ENCODE measurements at regions not wholly inside any gene's neighbourhood (a gene's known extent, or its start where the extent isn't known, plus 50 kb on each side); places are given as distances from the start of the nearest gene placed in this dataset.

DNA sequence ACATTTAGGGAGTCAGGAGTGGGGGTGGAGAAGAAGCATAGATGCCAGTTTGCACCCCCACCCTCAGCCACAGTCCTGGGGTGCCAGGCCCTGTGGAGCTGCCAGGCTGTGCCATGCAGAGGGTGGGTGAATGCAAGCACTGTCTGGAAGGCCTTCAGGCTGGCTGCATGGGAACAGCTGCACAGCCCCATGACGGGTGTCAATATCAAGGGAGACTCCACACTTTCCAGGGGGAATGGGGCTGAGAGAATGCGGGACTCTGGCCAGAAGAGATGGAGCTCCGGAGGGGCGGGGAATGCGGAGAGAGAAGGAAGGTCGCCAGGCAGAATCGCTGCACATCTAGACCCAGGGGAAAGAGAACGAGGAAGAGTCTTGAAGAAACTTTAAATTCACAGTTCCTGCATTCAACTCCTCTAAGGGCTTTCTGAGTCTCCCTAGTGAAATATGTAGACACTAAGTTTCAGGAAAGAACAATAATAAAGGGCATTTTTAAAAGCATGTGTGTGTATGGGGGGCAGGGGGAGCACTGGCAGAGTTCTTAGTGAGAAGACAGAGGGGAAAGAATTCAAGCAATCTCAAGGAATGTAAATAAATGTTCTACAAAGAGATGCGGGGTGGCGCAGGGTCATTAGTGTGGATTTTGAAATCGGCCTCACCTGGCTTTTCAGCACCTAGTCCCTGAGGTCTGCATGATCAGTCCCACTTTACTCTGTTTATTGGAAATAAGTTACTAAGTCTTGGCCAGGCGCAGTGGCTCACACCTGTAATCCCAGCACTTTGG lies 59.1 kb downstream of the BOD1 start:
- no peak for DNase-seq

DNA sequence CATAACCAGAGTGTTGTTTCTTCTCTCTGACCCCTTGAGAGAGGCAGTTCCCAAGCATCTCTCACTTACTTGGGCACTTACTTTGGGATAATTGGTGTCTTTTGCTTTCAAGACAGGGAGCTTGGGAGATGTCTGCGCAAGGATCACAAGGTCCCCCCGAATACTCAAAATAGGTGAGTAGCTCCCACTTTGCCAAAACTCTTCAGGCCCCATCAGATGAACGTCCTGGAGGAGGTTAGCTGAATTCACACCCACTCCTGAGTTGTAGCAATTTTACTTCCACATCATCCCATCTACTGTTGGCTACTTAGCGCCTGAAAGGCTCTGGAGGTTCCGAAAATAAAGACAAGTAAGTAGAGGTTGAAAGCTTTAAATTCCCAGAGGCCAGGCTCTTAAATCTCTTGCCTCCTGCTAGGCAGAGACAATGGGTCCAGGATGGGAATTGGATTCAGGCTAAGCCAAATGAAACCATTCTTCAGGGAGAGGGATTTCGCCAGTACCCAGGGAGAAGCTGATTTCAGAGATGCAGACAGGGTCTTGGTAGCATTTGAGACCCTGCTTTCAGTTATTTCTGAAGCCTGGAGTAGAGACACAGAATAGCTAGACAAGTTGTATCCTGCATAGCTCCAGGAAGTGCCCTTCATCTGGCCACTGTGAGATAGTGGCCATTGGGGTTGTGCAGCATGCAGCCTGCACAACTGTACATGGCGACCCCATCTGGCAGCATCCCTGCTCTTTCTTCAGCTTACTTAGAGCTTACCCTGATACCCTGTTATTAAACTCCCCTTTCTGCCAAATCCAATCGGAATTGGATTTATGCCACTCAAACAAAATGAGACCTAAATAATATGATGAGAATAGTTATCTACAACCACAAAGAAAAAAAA lies 60.1 kb downstream of the BOD1 start:
- no peak for DNase-seq

DNA sequence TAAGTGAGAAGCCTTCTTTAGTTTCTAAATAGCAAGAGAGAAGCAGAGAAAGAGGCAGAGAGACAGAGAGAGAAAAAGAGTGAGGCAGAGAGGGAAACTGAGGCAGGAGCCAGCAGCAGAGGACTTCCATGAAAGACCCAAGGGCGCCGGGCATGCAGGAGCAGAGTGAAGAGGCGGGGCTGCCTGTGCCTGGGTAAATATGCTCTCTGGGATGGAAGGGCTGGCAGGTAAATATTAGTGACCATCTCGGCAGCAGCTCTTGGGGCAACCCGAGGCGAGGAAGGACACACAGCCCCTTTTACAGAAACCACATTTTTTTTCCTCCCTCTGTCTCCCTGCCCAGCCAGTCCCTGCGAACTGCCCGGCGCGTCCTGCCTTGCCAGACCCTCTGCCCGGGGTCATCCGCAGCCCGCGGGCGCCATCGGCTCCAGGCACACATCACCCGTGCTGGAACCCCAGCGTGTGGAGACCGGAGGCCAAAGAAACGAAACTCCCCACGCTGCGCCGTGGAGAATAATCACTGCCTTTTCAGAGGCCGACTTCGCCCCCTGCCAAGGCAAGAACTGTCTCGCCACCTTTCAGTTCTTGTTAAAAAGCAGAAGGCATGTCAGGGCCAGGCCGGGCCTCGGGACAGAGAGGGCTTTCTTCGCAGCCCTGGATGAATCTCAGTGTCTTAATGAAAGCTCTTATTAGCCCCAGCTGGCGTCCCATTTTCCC lies 61.3 kb downstream of the BOD1 start:
- no peak for DNase-seq

DNA sequence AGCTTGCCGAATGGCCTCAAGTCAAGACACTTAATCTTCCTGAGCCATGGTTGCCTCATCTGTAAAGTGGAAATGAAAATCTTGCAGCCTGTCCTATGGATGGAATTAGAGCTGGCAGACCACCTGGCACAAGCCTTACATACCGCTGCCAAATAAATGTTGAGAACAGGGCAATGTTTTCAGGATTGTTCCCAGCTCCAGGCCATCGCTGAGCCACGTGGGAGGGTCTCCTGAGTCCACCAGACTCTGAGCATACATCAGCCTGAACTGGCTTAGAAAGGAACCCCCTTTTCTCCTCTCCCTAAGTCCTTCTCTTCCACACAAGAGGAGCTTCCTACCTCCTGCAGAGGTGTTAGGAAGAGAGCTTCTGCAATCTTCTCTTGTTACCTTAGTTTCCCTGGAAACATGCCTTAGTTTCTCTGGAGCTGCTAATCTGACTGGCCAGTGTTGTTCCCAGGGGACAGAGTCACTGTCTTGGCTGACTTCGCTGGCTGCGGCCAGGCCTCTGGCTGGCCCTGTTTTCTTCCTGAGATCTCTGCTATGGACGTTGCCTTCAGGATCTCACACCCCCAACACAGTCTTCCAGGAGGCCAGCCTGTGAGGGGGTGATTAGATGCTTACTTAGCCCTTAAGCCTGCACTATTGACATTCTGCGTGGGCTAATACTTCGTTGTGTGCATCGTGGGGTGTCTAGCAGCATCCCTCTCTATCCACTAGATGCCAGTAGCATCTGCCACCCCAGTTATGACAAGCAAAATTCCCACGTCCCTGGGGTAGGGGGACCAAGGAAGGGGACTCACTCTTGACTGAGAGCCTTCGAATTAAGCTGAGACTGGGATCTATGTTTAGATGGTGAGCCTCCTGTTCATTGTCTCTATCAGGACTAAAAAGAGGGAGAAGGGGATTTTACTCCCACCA lies 62.2 kb downstream of the BOD1 start:
- no peak for DNase-seq

DNA sequence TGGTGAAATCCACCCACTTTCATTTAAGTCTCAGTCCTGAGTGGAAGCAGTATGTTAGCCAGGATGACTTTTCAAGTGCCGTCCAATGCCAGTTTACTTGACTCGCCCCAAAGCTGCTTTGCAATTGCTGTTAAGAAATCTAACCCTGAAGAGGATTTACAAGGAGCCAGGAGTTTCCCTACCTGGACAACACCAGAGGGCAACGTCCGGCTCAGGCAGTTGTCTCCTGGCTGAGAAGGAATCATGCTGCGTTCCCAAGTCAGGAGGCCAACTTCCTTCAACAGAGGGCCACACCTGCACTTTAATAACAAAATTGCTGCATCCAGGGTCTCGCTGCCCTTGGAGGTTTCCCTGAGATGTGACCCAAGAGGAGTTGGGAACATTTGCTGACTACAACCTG lies 65.8 kb downstream of the BOD1 start:
- no peak for DNase-seq

DNA sequence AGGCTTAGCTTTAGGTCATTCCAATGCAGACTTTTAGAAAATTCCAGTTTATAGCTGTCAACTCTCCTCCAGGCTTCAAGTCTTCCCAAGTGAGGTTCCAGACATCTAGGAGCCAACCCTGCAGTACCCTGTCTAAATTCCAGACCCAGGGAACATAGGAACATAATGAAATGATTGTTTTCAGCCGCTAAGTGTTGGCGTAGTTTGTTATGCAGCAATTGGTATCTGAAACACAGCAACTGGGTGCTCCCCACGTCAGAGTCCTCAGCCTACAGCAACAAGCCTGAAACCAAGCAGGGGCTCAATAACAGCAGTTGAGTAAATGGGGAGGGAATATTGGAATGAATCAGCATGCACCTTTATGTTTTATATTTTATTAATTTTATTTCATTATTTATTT lies 66.8 kb downstream of the BOD1 start:
- DNase-seq, result no peak

DNA sequence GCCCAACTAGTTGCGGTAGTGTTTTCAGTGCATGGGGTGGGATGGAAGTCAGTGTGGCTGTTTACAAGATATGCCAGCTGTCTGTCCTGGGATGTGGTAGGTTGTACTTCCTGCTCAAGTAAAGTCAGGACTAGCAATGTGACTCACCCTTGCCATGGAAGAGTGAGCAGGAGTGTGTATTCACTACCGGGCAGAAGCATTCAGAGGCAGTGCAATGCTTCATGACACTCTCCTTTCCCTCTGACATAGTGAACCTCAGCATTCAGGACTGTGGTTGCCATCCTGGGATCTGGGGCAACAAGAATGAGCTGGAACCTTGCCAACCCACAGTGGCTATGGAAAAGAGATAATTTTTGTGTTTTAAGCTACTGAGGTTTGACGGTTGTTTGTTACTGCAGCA lies 68.9 kb downstream of the BOD1 start:
- DNase-seq, result no peak

DNA sequence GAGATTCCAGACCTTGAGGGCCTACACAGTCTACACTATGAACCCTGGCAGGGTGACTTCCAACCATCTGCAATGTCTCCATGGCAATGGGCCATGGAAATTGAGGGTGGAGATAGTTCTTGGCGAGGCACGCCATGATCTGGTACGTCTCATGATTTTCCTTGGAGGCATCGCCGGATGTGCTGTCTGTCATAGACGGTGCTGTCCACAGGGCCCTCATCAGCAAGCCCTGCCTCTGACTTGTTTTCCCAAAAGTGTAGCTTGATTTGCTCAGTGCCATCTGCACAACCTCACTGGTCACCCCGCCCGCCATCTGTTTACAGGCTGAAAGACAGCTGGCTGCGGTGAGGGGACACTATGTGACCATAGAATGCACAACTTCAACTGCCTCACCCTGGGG lies 73.5 kb downstream of the BOD1 start:
- no peak for DNase-seq

DNA sequence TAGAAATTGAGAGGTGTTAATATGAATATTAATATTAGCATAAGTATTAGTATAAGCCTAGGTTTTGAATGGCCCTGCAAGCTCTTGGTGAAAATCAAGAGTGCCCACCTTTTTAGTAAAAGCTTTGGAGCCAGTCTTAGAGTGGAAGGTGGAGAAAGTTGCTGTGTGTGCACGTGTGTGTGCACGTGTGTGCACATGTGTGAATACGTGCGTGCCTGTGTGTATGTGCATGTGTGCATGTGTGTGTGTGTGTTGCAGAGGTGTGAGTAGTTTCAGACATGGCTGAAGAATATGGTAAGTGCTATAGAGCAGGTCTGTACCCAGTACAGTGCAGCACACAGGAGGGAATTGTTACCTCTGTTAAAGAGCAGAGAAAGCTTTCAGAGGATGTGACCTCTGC lies 74.3 kb downstream of the BOD1 start:
- DNase-seq, result no peak

DNA sequence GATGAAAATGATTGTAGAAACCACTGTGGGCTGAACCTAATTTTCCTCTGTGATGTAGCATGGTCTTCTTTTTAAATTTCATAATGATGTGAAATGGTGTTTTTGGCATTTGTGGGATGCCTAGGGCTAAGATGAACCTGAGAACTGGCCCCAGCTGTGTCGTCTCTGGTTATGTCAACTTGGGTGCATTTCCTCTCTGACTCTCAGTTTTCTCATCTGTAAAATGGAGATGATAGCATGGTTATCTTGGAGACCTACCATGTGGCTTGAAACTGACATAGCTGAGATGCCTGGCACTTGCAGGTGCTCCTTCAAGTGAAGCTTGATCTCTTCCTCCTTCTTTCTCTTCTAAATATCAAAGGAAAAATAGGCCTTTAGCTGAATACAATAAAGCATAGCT lies 77.8 kb downstream of the BOD1 start:
- DNase-seq, result no peak

DNA sequence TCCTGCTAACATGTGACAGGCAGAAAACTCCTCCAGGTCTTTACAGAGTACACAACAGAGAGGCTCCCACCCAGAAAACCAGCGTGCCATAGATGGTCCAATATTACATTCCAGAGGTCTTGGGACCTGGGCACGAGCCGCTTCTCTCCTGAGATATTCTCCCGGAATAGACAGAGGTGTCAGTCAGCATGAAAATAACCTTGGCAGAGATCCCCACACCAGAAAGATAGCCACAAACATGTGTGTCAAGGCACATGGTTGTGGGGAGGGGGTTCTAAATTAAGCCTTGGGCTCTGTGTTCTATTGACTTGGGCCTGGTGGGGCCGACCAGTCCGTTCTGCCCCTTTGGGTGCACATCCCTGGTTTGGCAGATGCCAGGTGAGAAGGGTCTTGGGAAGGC lies 78.4 kb downstream of the BOD1 start:
- DNase-seq, result no peak

DNA sequence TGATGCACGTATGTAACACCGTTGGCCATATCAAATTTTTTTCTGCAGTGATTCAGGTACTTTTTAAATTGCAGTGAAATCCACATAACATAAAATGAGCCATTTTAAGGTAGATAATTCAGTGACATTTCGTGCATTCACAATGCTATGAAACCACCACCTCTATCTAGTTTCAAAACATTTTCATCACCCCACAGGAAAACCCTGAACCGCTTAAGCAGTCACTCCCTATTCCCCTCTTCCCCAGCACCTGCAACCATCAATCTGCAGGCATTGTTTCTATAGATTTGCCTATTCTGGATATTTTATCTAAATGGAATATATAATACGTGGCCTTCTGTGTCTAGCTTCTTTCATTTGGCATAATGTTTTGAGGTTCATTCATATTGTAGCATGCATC lies 79.2 kb downstream of the BOD1 start:
- no peak for DNase-seq

DNA sequence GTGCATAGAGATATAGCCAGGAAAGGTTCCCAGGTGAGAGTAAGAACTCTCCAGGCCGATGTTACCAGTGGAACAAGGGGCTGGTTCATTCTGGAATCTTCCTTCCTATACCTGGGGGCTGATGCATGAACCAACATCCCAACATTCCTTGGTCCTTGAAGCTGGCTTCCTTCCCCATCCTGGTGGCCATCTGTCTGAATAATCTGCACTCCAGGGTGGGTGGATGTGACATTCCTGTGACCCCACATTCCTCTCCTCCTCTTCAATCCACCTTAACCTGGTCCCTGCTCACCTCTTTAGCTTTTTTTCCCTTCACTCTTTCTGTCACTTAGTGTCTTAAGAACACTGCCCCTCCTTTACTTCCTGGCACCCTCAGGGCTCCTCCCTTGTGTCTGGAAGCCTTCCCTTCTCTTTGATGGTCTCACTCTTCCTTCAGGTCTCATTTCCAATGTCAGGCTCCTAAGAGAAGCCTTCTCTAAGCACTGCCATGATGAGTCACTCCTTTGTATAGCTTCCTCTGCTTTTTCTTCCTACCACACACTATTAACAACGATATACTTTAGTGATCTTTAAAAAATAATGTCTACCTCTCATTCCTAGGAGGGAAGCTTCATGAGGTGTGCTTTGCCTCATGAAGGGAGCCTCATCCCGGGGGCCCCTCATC lies 80.3 kb downstream of the BOD1 start:
- DNase-seq, result no peak

DNA sequence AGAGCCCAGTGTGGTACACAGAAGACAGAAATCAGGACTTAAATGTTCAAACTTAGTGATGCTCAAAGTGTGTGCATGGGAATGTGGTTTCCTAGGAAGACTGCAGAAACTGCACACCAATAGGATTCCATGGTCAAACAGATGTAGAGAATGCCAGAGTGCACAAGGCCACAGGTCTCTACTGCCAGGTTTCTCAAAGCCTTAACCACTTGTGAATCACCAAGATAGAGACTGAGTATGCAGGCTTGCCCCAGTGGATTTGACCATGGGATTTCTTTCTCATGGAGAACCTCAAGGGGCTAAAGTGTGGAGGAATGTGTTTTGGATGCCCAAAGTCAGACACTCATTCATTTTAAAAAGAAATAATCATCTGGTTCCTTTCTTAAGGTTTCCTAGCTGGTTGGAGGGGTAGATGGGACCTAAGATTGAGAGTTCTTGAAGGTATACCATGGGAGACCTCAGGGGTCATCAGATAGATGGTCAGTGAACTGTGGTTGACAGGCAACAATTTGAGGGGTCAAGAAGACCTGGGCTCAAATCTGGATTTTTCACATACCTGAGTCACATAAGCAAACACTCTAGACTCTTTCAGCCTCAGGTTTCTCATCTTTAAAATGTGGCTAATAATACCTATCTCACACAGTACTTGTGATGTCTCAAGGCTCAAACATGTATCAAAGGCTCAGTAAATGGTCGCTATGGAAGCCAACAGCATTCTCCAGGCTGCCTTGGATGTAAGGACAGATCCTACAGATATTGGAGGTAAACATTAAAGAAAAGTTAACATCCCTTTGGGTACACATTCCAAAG lies 81.1 kb downstream of the BOD1 start:
- DNase-seq, result no peak

DNA sequence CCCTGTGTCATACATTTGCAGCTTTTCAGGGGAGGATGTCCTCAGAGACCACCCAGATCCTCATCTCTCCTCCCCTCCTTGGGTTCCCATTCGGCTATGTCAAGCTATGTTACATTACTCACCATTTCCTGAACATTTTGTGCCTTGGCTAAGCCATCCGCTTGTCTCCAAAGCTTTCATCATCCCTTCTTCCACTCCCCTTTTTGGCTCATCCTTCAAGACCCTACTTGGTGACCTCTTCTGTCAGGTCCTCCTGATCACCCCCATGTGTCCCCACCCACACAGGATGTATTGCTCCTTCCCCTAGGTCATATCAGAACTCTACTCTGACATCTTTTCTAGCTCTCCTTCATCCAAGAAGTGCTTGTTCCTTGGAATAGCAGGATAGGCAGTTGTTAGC lies 81.8 kb downstream of the BOD1 start:
- no peak for DNase-seq

DNA sequence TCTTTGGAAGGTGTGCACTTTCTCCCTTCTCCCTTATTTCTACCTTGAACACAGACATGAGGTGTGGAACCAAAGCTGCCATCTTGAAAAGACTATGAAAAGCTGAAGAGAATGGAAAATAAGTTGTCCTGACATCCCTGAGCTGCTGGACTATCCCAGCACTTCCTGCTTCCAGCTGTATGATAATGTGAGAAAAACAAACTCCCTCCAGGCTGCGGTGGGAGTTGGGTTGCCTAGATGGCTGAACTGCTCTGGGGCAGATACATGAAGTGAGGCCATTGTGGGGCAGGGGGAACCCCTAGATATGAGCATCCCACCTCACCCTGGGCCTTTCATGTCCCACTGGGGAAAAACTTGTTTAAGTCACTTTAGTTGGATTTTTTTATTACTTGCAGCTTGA lies 82.4 kb downstream of the BOD1 start:
- DNase-seq, result no peak

DNA sequence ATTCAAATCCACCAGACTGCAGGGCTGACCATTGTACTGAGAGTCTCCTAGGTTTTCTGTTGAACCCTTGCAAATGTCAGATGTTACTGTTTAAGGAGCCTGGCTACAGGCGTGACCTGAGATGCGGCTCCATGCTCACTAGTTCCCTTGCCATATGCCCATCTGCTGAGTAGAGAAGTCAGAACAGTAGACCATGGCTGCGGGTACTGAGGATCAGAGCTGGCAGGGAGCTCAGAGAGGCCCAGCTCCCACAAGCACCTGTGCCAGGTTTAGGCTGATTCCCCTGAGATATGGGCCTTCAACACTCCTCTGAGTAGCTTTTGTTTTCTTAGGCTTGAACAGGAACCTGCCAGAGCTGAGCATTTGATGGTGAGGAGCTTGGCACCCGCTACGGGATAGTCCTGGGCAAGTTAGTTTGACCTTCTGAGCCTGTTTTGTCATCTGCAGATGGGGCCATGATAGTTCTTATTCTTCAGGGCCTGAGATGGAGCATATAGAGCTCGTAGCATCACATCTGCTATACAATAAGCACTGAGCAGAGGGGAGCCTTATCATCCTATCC lies 83.7 kb downstream of the BOD1 start:
- no peak for DNase-seq

DNA sequence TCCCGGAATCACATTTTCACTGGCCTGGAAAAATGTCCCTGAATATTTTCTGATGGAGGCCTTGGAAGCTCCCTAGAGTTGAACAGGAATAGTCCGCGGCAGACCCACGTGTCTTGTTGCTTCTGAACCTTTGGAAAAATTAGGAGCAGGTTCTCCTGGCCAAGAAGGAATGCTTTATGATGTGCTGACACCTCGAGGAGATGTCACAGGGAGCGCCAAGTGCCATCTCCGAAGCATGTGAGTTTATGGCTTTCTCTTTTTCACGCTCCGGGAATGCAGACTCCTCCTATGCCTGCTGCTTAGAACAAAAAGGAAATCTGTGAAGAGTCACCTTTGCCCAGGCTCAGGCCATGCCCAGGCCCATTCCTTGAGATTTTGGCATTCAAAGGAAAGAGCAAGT lies 84.6 kb downstream of the BOD1 start:
- no peak for DNase-seq

DNA sequence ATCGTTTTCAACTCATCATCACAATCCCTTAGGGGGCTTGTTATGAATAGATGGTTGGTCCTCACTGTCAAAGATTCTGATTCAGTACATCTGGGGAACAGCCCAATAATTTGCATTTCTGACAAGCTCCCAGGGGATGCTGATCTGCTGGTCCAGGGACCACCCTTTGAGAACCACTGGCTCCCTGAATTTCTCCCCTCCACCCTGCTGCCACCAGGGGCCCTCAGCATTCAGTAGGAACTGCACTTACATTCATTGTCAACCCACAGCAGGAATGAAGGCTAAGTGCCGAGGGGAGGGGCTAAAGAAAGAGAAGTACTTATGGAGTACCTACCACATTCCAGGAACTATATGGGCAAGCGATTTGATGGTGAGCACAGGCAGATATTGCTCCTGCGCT lies 85.9 kb downstream of the BOD1 start:
- no peak for DNase-seq

DNA sequence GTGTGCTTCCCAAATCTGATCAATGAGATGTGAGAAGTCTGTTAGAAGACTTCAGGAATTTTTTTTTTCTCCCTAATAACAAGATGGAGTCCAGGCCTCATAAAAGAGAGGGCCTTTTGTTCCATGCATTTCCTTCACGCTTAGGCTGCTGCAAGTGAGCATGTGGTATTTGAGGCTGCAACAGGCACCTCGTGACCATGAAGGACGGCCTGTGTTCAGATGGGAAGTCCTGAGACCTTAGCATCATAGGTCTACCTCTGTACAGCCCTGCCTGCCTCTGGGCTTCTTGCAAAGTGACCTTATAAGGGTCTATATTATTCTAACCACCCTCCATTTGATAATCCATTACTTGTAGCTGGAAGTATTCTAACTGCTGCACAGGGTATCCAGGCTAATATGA lies 86.6 kb downstream of the BOD1 start:
- no peak for DNase-seq

DNA sequence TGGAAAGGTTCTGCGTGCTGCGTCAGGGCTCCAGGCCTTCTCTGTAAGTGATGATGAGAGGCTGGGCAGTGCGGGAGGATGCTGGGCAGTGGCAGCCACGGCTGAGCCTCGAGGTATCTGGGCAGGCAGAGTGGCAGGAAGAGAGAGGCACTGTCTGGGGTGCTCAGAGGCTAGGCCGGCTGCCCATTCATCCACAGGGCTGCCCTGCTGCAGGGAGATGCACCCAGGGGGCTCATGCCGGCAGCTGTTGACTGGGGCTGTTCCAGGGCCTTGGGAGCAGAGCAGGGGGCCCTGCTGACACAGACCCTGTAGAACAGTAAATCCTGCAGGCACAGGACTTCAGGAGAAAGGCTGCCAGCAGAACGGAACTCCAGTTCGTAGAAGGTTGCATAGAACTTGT lies 88.8 kb downstream of the BOD1 start:
- DNase-seq, result no peak

Measured in GOT3 (cell line).